ENCODE measurements at regions not wholly inside any gene's neighbourhood (a gene's known extent, or its start where the extent isn't known, plus 50 kb on each side); places are given as distances from the start of the nearest gene placed in this dataset.

DNA sequence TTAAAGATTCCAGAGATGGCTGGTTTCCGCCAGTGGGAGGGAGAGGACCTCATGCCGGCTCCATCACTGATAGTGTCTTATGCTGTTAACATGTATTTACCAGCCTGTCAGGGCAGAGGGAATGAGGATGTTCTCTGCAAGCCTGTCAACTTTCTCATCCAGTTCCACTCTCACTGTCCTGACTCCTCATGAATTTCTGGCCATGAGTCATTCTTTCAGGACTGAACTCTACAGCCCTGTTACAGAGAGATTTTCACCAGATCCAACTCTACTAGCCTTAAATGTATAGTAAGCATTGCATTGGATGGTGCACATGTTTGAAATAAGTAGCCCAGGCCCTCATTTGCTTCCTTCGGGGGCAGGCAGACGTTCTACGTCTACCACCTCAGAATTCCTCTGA, 387.7 kb downstream of the TMEM135 start:
- H3K4me1 ChIP-seq (ENCODE audit: control insufficient read depth in 4 of 4, insufficient read depth in 4 of 4, low read length in 3 of 4): no peaks in the 10 kb centered on the region
- no peaks in the 10 kb centered on the region for H3K27me3 ChIP-seq (ENCODE audit: control insufficient read depth in 4 of 4, insufficient read depth in 4 of 4, low read length in 3 of 4)
- WGBS: 91% methylated on average over 5 of the region's 5 CpGs
- H3K27ac ChIP-seq (ENCODE audit: low read depth in 1 of 2, low read length in 2 of 2): no peak overlapping the region
- no peaks in the 10 kb centered on the region for H3K36me3 ChIP-seq (ENCODE audit: control insufficient read depth in 4 of 4, insufficient read depth in 3 of 4, low read depth in 1 of 4, low read length in 3 of 4)
- H3K9me3 ChIP-seq (ENCODE audit: control insufficient read depth in 4 of 4, low read length in 3 of 4): no peaks in the 10 kb centered on the region
- no peak overlapping the region for H3K9ac ChIP-seq (ENCODE audit: low read depth in 1 of 2, low read length in 2 of 2)
- TF ChIP-seq GABPA (IDR thresholded peaks at IDR 0.05 in 1 of 2, conservative IDR thresholded peaks at IDR 0.05 in 1 of 2) (no peak), FOXA1 (IDR thresholded peaks at IDR 0.05) (no peak), FOXA2 (IDR thresholded peaks at IDR 0.05) (no peak), EGR1 (IDR thresholded peaks at IDR 0.05; ENCODE audit: low read depth in 2 of 2) (no peak), JUND (IDR thresholded peaks at IDR 0.05) (no peak), HNF4G (IDR thresholded peaks at IDR 0.05) (no peak), NR2F2 (IDR thresholded peaks at IDR 0.05) (no peak), TAF1 (conservative IDR thresholded peaks at IDR 0.05) (no peak), RAD21 (IDR thresholded peaks at IDR 0.05) (no peak), YY1 (IDR thresholded peaks at IDR 0.05) (no peak), HNF4A (conservative IDR thresholded peaks at IDR 0.05) (no peak), RXRA (IDR thresholded peaks at IDR 0.05) (no peak), SP1 (IDR thresholded peaks at IDR 0.05) (no peak)
- TF ChIP-seq, protein P1, sequence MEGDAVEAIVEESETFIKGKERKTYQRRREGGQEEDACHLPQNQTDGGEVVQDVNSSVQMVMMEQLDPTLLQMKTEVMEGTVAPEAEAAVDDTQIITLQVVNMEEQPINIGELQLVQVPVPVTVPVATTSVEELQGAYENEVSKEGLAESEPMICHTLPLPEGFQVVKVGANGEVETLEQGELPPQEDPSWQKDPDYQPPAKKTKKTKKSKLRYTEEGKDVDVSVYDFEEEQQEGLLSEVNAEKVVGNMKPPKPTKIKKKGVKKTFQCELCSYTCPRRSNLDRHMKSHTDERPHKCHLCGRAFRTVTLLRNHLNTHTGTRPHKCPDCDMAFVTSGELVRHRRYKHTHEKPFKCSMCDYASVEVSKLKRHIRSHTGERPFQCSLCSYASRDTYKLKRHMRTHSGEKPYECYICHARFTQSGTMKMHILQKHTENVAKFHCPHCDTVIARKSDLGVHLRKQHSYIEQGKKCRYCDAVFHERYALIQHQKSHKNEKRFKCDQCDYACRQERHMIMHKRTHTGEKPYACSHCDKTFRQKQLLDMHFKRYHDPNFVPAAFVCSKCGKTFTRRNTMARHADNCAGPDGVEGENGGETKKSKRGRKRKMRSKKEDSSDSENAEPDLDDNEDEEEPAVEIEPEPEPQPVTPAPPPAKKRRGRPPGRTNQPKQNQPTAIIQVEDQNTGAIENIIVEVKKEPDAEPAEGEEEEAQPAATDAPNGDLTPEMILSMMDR (IDR thresholded peaks at IDR 0.05; ENCODE audit: low read depth, low read length, missing input control): no peak
- TF ChIP-seq, protein P2, sequence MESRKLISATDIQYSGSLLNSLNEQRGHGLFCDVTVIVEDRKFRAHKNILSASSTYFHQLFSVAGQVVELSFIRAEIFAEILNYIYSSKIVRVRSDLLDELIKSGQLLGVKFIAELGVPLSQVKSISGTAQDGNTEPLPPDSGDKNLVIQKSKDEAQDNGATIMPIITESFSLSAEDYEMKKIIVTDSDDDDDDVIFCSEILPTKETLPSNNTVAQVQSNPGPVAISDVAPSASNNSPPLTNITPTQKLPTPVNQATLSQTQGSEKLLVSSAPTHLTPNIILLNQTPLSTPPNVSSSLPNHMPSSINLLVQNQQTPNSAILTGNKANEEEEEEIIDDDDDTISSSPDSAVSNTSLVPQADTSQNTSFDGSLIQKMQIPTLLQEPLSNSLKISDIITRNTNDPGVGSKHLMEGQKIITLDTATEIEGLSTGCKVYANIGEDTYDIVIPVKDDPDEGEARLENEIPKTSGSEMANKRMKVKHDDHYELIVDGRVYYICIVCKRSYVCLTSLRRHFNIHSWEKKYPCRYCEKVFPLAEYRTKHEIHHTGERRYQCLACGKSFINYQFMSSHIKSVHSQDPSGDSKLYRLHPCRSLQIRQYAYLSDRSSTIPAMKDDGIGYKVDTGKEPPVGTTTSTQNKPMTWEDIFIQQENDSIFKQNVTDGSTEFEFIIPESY (IDR thresholded peaks at IDR 0.05): no peak
- TF ChIP-seq, protein P3, sequence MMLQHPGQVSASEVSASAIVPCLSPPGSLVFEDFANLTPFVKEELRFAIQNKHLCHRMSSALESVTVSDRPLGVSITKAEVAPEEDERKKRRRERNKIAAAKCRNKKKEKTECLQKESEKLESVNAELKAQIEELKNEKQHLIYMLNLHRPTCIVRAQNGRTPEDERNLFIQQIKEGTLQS (IDR thresholded peaks at IDR 0.05): no peak
- TF ChIP-seq, protein P4, sequence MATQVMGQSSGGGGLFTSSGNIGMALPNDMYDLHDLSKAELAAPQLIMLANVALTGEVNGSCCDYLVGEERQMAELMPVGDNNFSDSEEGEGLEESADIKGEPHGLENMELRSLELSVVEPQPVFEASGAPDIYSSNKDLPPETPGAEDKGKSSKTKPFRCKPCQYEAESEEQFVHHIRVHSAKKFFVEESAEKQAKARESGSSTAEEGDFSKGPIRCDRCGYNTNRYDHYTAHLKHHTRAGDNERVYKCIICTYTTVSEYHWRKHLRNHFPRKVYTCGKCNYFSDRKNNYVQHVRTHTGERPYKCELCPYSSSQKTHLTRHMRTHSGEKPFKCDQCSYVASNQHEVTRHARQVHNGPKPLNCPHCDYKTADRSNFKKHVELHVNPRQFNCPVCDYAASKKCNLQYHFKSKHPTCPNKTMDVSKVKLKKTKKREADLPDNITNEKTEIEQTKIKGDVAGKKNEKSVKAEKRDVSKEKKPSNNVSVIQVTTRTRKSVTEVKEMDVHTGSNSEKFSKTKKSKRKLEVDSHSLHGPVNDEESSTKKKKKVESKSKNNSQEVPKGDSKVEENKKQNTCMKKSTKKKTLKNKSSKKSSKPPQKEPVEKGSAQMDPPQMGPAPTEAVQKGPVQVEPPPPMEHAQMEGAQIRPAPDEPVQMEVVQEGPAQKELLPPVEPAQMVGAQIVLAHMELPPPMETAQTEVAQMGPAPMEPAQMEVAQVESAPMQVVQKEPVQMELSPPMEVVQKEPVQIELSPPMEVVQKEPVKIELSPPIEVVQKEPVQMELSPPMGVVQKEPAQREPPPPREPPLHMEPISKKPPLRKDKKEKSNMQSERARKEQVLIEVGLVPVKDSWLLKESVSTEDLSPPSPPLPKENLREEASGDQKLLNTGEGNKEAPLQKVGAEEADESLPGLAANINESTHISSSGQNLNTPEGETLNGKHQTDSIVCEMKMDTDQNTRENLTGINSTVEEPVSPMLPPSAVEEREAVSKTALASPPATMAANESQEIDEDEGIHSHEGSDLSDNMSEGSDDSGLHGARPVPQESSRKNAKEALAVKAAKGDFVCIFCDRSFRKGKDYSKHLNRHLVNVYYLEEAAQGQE (IDR thresholded peaks at IDR 0.05): no peak
- TF ChIP-seq, protein P5, sequence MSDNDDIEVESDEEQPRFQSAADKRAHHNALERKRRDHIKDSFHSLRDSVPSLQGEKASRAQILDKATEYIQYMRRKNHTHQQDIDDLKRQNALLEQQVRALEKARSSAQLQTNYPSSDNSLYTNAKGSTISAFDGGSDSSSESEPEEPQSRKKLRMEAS (IDR thresholded peaks at IDR 0.05): no peak
- no peak for DNase-seq (ENCODE audit: low spot score)
- no peak overlapping the region for H3K4me3 ChIP-seq (ENCODE audit: low read depth in 1 of 3, low read length in 3 of 3)

Data from liver (tissue), 8 donors.